Neural progenitor cell (in vitro differentiated cells): ENCODE measurements at regions not wholly inside any gene's neighbourhood (a gene's known extent, or its start where the extent isn't known, plus 50 kb on each side); places are given as distances from the start of the nearest gene placed in this dataset.

Experiments used
- EZH2 ChIP-seq: fragments of 200-600 bp; sonication (generic); IDR thresholded peaks from 2 replicates; pipeline ENCODE4 v1.6.1; 2017; ENCODE audit warnings: antibody characterized with exemption, mild to moderate bottlenecking, moderate library complexity
- EZH2phosphoT487 ChIP-seq: fragments of 200-600 bp; sonication (generic); IDR thresholded peaks from 2 replicates; pipeline ENCODE4 v1.6.1; 2017; ENCODE audit warnings: antibody characterized with exemption
- TF ChIP-seq, protein P1 (sequence below): fragments of 200-600 bp; sonication (generic); IDR thresholded peaks from 2 replicates; pipeline ENCODE4 v1.5.1; 2017; ENCODE audit warnings: antibody characterized with exemption, mild to moderate bottlenecking

GRCh38 chr3:177308286-177308685 is 111.0 kb upstream of the TBL1XR1 start:
- TF ChIP-seq, protein P1, sequence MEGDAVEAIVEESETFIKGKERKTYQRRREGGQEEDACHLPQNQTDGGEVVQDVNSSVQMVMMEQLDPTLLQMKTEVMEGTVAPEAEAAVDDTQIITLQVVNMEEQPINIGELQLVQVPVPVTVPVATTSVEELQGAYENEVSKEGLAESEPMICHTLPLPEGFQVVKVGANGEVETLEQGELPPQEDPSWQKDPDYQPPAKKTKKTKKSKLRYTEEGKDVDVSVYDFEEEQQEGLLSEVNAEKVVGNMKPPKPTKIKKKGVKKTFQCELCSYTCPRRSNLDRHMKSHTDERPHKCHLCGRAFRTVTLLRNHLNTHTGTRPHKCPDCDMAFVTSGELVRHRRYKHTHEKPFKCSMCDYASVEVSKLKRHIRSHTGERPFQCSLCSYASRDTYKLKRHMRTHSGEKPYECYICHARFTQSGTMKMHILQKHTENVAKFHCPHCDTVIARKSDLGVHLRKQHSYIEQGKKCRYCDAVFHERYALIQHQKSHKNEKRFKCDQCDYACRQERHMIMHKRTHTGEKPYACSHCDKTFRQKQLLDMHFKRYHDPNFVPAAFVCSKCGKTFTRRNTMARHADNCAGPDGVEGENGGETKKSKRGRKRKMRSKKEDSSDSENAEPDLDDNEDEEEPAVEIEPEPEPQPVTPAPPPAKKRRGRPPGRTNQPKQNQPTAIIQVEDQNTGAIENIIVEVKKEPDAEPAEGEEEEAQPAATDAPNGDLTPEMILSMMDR = no peak
- TF ChIP-seq EZH2 = no peak
- no peak for TF ChIP-seq EZH2phosphoT487
